HG03108 (cell line): ENCODE measurements at regions not wholly inside any gene's neighbourhood (a gene's known extent, or its start where the extent isn't known, plus 50 kb on each side); places are given as distances from the start of the nearest gene placed in this dataset.
"Not testable (repeated sequence)": the region's sequence is repeated elsewhere in the genome, so short reads cannot be mapped to it uniquely, and the experiment has no call there.

Experiments
- ATAC-seq: cut with Tn5 transposase; IDR thresholded peaks from one replicate; pipeline ENCODE4 v1.9.1; 2021; ENCODE audit warnings: moderate library complexity; ENCODE audit not compliant: unreplicated experiment

- no peak for ATAC-seq
Observed at GRCh38 chr3:6249679-6250078, 611.2 kb upstream of the GRM7 start.

GRCh38 chr3:6250167-6250566, 610.7 kb upstream of the GRM7 start:
- no peak for ATAC-seq

GRCh38 chr3:6251612-6252400, 609.1 kb upstream of the GRM7 start:
- ATAC-seq: no peak

GRCh38 chr3:6254490-6254889, 606.4 kb upstream of the GRM7 start:
- ATAC-seq: no peak

- ATAC-seq: no peak
Observed at GRCh38 chr3:6255229-6255628, 605.7 kb upstream of the GRM7 start.

GRCh38 chr3:6260551-6261191, 600.2 kb upstream of the GRM7 start:
- no peak for ATAC-seq

GRCh38 chr3:6262010-6262409, 598.9 kb upstream of the GRM7 start:
- no peak for ATAC-seq

GRCh38 chr3:6264036-6264435, 596.9 kb upstream of the GRM7 start:
- no peak for ATAC-seq

GRCh38 chr3:6264906-6265305, 596.0 kb upstream of the GRM7 start:
- ATAC-seq: no peak

GRCh38 chr3:6266135-6266534, 594.8 kb upstream of the GRM7 start:
- no peak for ATAC-seq

GRCh38 chr3:6273878-6274277, 587.0 kb upstream of the GRM7 start:
- ATAC-seq: no peak

- no peak for ATAC-seq
Observed at GRCh38 chr3:6281662-6282061, 579.3 kb upstream of the GRM7 start.

- no peak for ATAC-seq
Observed at GRCh38 chr3:6282918-6283317, 578.0 kb upstream of the GRM7 start.

- no peak for ATAC-seq
Observed at GRCh38 chr3:6287088-6287875, 573.6 kb upstream of the GRM7 start.

GRCh38 chr3:6301626-6302025, 559.3 kb upstream of the GRM7 start:
- ATAC-seq: no peak

GRCh38 chr3:6315906-6316305, 545.0 kb upstream of the GRM7 start:
- no peak for ATAC-seq

- no peak for ATAC-seq
Observed at GRCh38 chr3:6321999-6322398, 538.9 kb upstream of the GRM7 start.

- no peak for ATAC-seq
Observed at GRCh38 chr3:6326771-6327170, 534.1 kb upstream of the GRM7 start.

- not testable (repeated sequence) for ATAC-seq
Observed at GRCh38 chr3:6340980-6341325, 520.0 kb upstream of the GRM7 start.

- ATAC-seq: no peak
Observed at GRCh38 chr3:6351752-6352151, 509.2 kb upstream of the GRM7 start.

- no peak for ATAC-seq
Observed at GRCh38 chr3:6354653-6355052, 506.3 kb upstream of the GRM7 start.

- no peak for ATAC-seq
Observed at GRCh38 chr3:6362406-6362805, 498.5 kb upstream of the GRM7 start.
